Non-pigmented ciliary epithelial cell (primary cell): ENCODE measurements at regions not wholly inside any gene's neighbourhood (a gene's known extent, or its start where the extent isn't known, plus 50 kb on each side); places are given as distances from the start of the nearest gene placed in this dataset.

Experiments used
- DNase-seq: peaks from one replicate; pipeline ENCODE4 v3.0.0-alpha.2; 2010; ENCODE audit warnings: low read depth

GRCh38 chr1:68378296-68379084, 71.3 kb downstream of the RPE65 start:
- DNase-seq = no peak

GRCh38 chr1:68377098-68377497, 72.7 kb downstream of the RPE65 start:
- DNase-seq = no peak

- no peak for DNase-seq
These were observed 73.3 kb downstream of the RPE65 start for GRCh38 chr1:68376441-68376840.

GRCh38 chr1:68375919-68376318, 73.8 kb downstream of the RPE65 start:
- DNase-seq = no peak

GRCh38 chr1:68373173-68373572, 76.6 kb downstream of the RPE65 start:
- DNase-seq = no peak

GRCh38 chr1:68372487-68372886, 77.3 kb downstream of the RPE65 start:
- DNase-seq = no peak

GRCh38 chr1:68370101-68370915, 79.4 kb downstream of the RPE65 start:
- DNase-seq = no peak

GRCh38 chr1:68366572-68366971, 83.2 kb downstream of the RPE65 start:
- DNase-seq = no peak

GRCh38 chr1:68365709-68366382, 83.9 kb downstream of the RPE65 start:
- DNase-seq = no peak

GRCh38 chr1:68363339-68363738, 86.4 kb downstream of the RPE65 start:
- no peak for DNase-seq

- DNase-seq = no peak
These were observed 88.3 kb downstream of the RPE65 start for GRCh38 chr1:68361346-68361910.

GRCh38 chr1:68359045-68359444, 90.7 kb downstream of the RPE65 start:
- no peak for DNase-seq

GRCh38 chr1:68358439-68358838, 91.3 kb downstream of the RPE65 start:
- no peak for DNase-seq

- DNase-seq = no peak
These were observed 94.1 kb downstream of the RPE65 start for GRCh38 chr1:68355614-68356013.

GRCh38 chr1:68352202-68352601, 97.6 kb downstream of the RPE65 start:
- DNase-seq = no peak

- DNase-seq = no peak
These were observed 102.3 kb downstream of the RPE65 start for GRCh38 chr1:68347415-68347814.

GRCh38 chr1:68346188-68346808, 103.5 kb downstream of the RPE65 start:
- DNase-seq = no peak

GRCh38 chr1:68344208-68344607, 105.5 kb downstream of the RPE65 start:
- no peak for DNase-seq

GRCh38 chr1:68340951-68341350, 108.6 kb upstream of the WLS start:
- no peak for DNase-seq

GRCh38 chr1:68339505-68339904, 107.2 kb upstream of the WLS start:
- DNase-seq = no peak

GRCh38 chr1:68338081-68338480, 105.8 kb upstream of the WLS start:
- no peak for DNase-seq

GRCh38 chr1:68332041-68332440, 99.7 kb upstream of the WLS start:
- no peak for DNase-seq
